Transverse colon (tissue), 4 donors: ENCODE measurements at regions not wholly inside any gene's neighbourhood (a gene's known extent, or its start where the extent isn't known, plus 50 kb on each side); places are given as distances from the start of the nearest gene placed in this dataset.
"Not testable (repeated sequence)": the region's sequence is repeated elsewhere in the genome, so short reads cannot be mapped to it uniquely, and the experiment has no call there.

ENCODE experiments used
- DNase-seq: peaks from one replicate; pipeline ENCODE4 v3.0.0-alpha.2; 2019
- H3K27ac ChIP-seq, 4 donors: fragments of 200-600 bp; sonication (generic); 2 replicates each; pipeline ENCODE4 v1.5.1; 2016 to 2018; ENCODE audit warnings: inconsistent platforms in 4 of 4
- H3K27me3 ChIP-seq: fragments of 200-600 bp; sonication (generic); 2 replicates; pipeline ENCODE4 v1.5.1; 2017; ENCODE audit warnings: inconsistent platforms
- H3K36me3 ChIP-seq, 4 donors: fragments of 200-600 bp; sonication (generic); 2 replicates each; pipeline ENCODE4 v1.5.1; 2017 to 2019; ENCODE audit warnings: inconsistent platforms in 4 of 4
- H3K4me1 ChIP-seq, 4 donors: fragments of 200-600 bp; sonication (generic); 2 replicates each; pipeline ENCODE4 v1.5.1; 2017 to 2020; ENCODE audit warnings: inconsistent platforms in 4 of 4
- H3K4me3 ChIP-seq, 4 donors: fragments of 200-600 bp; sonication (generic); 1 replicate in 1 of 4; 2 replicates in 3 of 4; pipeline versions ENCODE4 v1.5.1 to v1.6.1; 2017 to 2019; ENCODE audit warnings: inconsistent platforms in 4 of 4
- H3K9me3 ChIP-seq, 2 donors: fragments of 200-600 bp; sonication (generic); 2 replicates each; pipeline ENCODE4 v1.5.1; 2017 to 2019; ENCODE audit warnings: inconsistent platforms in 2 of 2
- CTCF ChIP-seq, 5 experiments: fragments of 200-600 bp in 3 of 5; fragments of 450-650 bp in 2 of 5; sonication (generic) in 3 of 5; IDR thresholded peaks; 1 replicate in 2 of 5; 2 replicates in 3 of 5; pipeline ENCODE4 v1.5.1; 2016 to 2017; ENCODE audit warnings: antibody characterized with exemption in 5 of 5, inconsistent platforms in 3 of 5, mild to moderate bottlenecking in 2 of 5, moderate library complexity in 1 of 5
- EP300 ChIP-seq: sonication (generic); formaldehyde crosslinking; IDR thresholded peaks from one replicate; pipeline ENCODE4 v1.6.1; 2017; ENCODE audit warnings: antibody characterized with exemption, low read depth
- POLR2A ChIP-seq: fragments of 450-650 bp; IDR thresholded peaks from one replicate; pipeline ENCODE4 v1.6.1; 2016; ENCODE audit warnings: antibody characterized with exemption, mild to moderate bottlenecking, moderate library complexity
- POLR2AphosphoS5 ChIP-seq, 3 donors: sonication (generic); formaldehyde crosslinking; IDR thresholded peaks; one replicate each; pipeline ENCODE4 v1.6.1; 2016; ENCODE audit warnings: antibody characterized with exemption in 3 of 3
- WGBS, 2 donors: methylation state at CpG; one replicate each; pipeline ENCODE4 v1.1.5; 2018; ENCODE audit warnings: low coverage in 1 of 2; 5-methylcytosine and 5-hydroxymethylcytosine counted together
- in situ Hi-C, 4 donors: fragments of 200-750 bp; cut with MboI; loops; one replicate each; pipeline versions ENCODE4 v1.15.0 to v1.15.1; 2017; ENCODE audit warnings: low sequenced_read_pairs in 3 of 4, low pct_ligation_motif_present in 1 of 4, low pct_unique_long_range_greater_than_20kb in 1 of 4
- intact Hi-C: fragments of 100-400 bp; cut with DNase I; formaldehyde crosslinking; loops from one replicate; pipeline ENCODE4 v1.15.1; 2023; ENCODE audit warnings: low total_unique reads

- TF ChIP-seq EP300 (no peak), POLR2AphosphoS5 (IDR thresholded peaks at IDR 0.05) (no peak), POLR2A (no peak), CTCF (IDR thresholded peaks at IDR 0.05) (no peak)
- 60 to 91% methylated on average over 1 of the region's 1 CpG for WGBS, 2 donors
- no peak for DNase-seq
- no peaks in the 10 kb centered on the region for H3K36me3 ChIP-seq
- intact Hi-C loops (no loop called here), in situ Hi-C loops (no loop called here)
- H3K4me3 ChIP-seq: no peak overlapping the region
- no peak overlapping the region for H3K27ac ChIP-seq
- H3K27me3 ChIP-seq: no peaks in the 10 kb centered on the region
- peaks cover 0 to 10% of the 10 kb centered on the region in 2 donors for H3K9me3 ChIP-seq
- no peaks in the 10 kb centered on the region for H3K4me1 ChIP-seq
Observed at GRCh38 chr4:33966808-33967207, 2277.5 kb downstream of the ARAP2 start.

- H3K27ac ChIP-seq: no peak overlapping the region
- H3K4me3 ChIP-seq: no peak overlapping the region
- intact Hi-C loops: no loop called here
- no peak for DNase-seq
- in situ Hi-C loops: no loop called here
- no peaks in the 10 kb centered on the region for H3K27me3 ChIP-seq
- H3K4me1 ChIP-seq: no peaks in the 10 kb centered on the region
- TF ChIP-seq EP300 (no peak), POLR2A (no peak), POLR2AphosphoS5 (IDR thresholded peaks at IDR 0.05) (no peak), CTCF (IDR thresholded peaks at IDR 0.05) (no peak)
- H3K9me3 ChIP-seq: no peaks in the 10 kb centered on the region
- H3K36me3 ChIP-seq: no peaks in the 10 kb centered on the region
Observed at GRCh38 chr4:33974270-33974669, 2270.0 kb downstream of the ARAP2 start.

- Histone ChIP-seq H3K4me1 (no peaks in the 10 kb centered on the region), H3K4me3 (no peak overlapping the region), H3K36me3 (no peaks in the 10 kb centered on the region), H3K27ac (no peak overlapping the region), H3K9me3 (no peaks in the 10 kb centered on the region), H3K27me3 (no peaks in the 10 kb centered on the region)
- no peak for TF ChIP-seq POLR2AphosphoS5 (IDR thresholded peaks at IDR 0.05)
- no peak for TF ChIP-seq CTCF (IDR thresholded peaks at IDR 0.05)
- TF ChIP-seq EP300: no peak
- TF ChIP-seq POLR2A: no peak
- DNase-seq: no peak
- intact Hi-C loops: no loop called here
- in situ Hi-C loops: no loop called here
Observed at GRCh38 chr4:33975995-33976394, 2268.3 kb downstream of the ARAP2 start.

- H3K4me3 ChIP-seq, H3K27me3 ChIP-seq, H3K36me3 ChIP-seq, intact Hi-C loops, in situ Hi-C loops, H3K27ac ChIP-seq, H3K4me1 ChIP-seq, DNase-seq, H3K9me3 ChIP-seq: not testable (repeated sequence)
- WGBS, 2 donors: 66 to 78% methylated on average over 4 of the region's 4 CpGs
Observed at GRCh38 chr4:33979781-33980180, 2264.5 kb downstream of the ARAP2 start.

GRCh38 chr4:33980361-33980760 lies 2264.0 kb downstream of the ARAP2 start:
- no peaks in the 10 kb centered on the region for H3K9me3 ChIP-seq
- H3K27me3 ChIP-seq: no peaks in the 10 kb centered on the region
- no peak overlapping the region for H3K27ac ChIP-seq
- H3K36me3 ChIP-seq: no peaks in the 10 kb centered on the region
- H3K4me1 ChIP-seq: no peaks in the 10 kb centered on the region
- no peak for TF ChIP-seq POLR2A
- in situ Hi-C loops (no loop called here), intact Hi-C loops (no loop called here)
- DNase-seq: no peak
- no peak overlapping the region for H3K4me3 ChIP-seq
- WGBS, 2 donors: 45 to 56% methylated on average over 2 of the region's 2 CpGs
